HG03521 (cell line): ENCODE measurements at regions not wholly inside any gene's neighbourhood (a gene's known extent, or its start where the extent isn't known, plus 50 kb on each side); places are given as distances from the start of the nearest gene placed in this dataset.

Source experiments
- ATAC-seq: cut with Tn5 transposase; IDR thresholded peaks from one replicate; pipeline ENCODE4 v1.9.1; 2021; ENCODE audit warnings: mild to moderate bottlenecking, moderate library complexity; ENCODE audit not compliant: unreplicated experiment

DNA sequence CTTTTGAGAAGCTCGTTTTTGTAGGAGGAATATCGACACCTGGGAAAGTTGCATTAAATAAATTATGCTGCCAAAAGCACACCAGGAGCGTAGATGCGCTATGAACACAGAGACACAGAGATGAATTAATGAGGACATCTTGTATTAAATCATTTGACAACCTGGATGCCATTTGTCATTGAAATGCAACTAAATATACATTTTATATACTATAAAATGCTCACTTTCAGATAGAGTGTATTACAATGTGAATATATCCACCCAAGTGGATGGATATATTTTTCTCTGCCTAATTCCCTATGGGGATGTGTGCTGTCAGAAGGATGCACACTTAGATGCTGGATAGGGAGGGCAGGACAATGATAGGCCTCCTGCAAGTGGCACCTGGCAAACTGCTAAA is 426.2 kb downstream of the RIT2 start:
- ATAC-seq: no peak
